Gastrocnemius medialis (tissue), 4 donors: ENCODE measurements at regions not wholly inside any gene's neighbourhood (a gene's known extent, or its start where the extent isn't known, plus 50 kb on each side); places are given as distances from the start of the nearest gene placed in this dataset.
"Not testable (repeated sequence)": the region's sequence is repeated elsewhere in the genome, so short reads cannot be mapped to it uniquely, and the experiment has no call there.

Experiments used
- ATAC-seq, 2 donors: fragments of 150-250 bp; one replicate each; pipeline ENCODE4 v1.9.1; 2016
- DNase-seq, 2 donors: peaks; one replicate each; pipeline ENCODE4 v3.0.0-alpha.2; 2019
- H3K27ac ChIP-seq, 4 donors: fragments of 200-600 bp; sonication (generic); 1 replicate in 1 of 4; 2 replicates in 3 of 4; pipeline ENCODE4 v1.5.1; 2016 to 2018; ENCODE audit warnings: mild to moderate bottlenecking in 2 of 4, moderate library complexity in 1 of 4
- H3K27me3 ChIP-seq, 3 donors: fragments of 200-600 bp; sonication (generic) in 2 of 3; 1 replicate in 1 of 3; 2 replicates in 2 of 3; pipeline versions ENCODE4 v1.5.1 to v1.6.0; 2016 to 2019; ENCODE audit warnings: mild to moderate bottlenecking in 1 of 3, moderate library complexity in 1 of 3
- H3K36me3 ChIP-seq, 2 donors: fragments of 200-600 bp; sonication (generic) in 1 of 2; one replicate each; pipeline ENCODE4 v1.5.1; 2017 to 2018
- H3K4me1 ChIP-seq, 2 donors: fragments of 200-600 bp; sonication (generic) in 1 of 2; one replicate each; pipeline ENCODE4 v1.5.1; 2016 to 2017; ENCODE audit warnings: mild to moderate bottlenecking in 2 of 2
- H3K4me3 ChIP-seq, 4 donors: fragments of 200-600 bp; sonication (generic) in 3 of 4; 1 replicate in 1 of 4; 2 replicates in 3 of 4; pipeline ENCODE4 v1.5.1; 2016 to 2019; ENCODE audit warnings: mild to moderate bottlenecking in 2 of 4
- H3K9me3 ChIP-seq, 3 donors: fragments of 200-600 bp; sonication (generic) in 2 of 3; 1 replicate in 1 of 3; 2 replicates in 2 of 3; pipeline ENCODE4 v1.5.1; 2016 to 2019
- POLR2A ChIP-seq, 2 donors: fragments of 450-650 bp; IDR thresholded peaks; one replicate each; pipeline ENCODE4 v1.6.1; 2017; ENCODE audit warnings: antibody characterized with exemption in 2 of 2, mild to moderate bottlenecking in 2 of 2, moderate library complexity in 2 of 2
- in situ Hi-C, 4 donors: fragments of 200-750 bp; cut with MboI; loops; one replicate each; pipeline versions ENCODE4 v1.15.0 to v1.8.0; 2017; ENCODE audit warnings: low sequenced_read_pairs in 4 of 4
- intact Hi-C: fragments of 100-400 bp; cut with DNase I; formaldehyde crosslinking; loops from one replicate; pipeline ENCODE4 v1.15.1; 2023; ENCODE audit warnings: low total_unique reads
- TF ChIP-seq, protein P1 (sequence below), 5 experiments: fragments of 450-650 bp in 3 of 5; fragments of 200-600 bp in 2 of 5; sonication (generic) in 2 of 5; IDR thresholded peaks in 4 of 5; conservative IDR thresholded peaks in 1 of 5; 1 replicate in 4 of 5; 2 replicates in 1 of 5; pipeline ENCODE4 v1.5.1; 2016 to 2019; ENCODE audit warnings: antibody characterized with exemption in 5 of 5, mild to moderate bottlenecking in 3 of 5, moderate library complexity in 3 of 5

GRCh38 chrX:46198858-46199257 is 346.4 kb downstream of the ZNF674 start:
- Histone ChIP-seq H3K9me3 (no peaks in the 10 kb centered on the region), H3K36me3 (no peaks in the 10 kb centered on the region), H3K27me3 (no peaks in the 10 kb centered on the region), H3K4me3 (no peak overlapping the region), H3K27ac (no peak overlapping the region), H3K4me1 (no peaks in the 10 kb centered on the region)
- ATAC-seq (no peak), DNase-seq (no peak)
- in situ Hi-C loops, result no loop called here
- TF ChIP-seq, protein P1, sequence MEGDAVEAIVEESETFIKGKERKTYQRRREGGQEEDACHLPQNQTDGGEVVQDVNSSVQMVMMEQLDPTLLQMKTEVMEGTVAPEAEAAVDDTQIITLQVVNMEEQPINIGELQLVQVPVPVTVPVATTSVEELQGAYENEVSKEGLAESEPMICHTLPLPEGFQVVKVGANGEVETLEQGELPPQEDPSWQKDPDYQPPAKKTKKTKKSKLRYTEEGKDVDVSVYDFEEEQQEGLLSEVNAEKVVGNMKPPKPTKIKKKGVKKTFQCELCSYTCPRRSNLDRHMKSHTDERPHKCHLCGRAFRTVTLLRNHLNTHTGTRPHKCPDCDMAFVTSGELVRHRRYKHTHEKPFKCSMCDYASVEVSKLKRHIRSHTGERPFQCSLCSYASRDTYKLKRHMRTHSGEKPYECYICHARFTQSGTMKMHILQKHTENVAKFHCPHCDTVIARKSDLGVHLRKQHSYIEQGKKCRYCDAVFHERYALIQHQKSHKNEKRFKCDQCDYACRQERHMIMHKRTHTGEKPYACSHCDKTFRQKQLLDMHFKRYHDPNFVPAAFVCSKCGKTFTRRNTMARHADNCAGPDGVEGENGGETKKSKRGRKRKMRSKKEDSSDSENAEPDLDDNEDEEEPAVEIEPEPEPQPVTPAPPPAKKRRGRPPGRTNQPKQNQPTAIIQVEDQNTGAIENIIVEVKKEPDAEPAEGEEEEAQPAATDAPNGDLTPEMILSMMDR (IDR thresholded peaks at IDR 0.05 in 4 of 5, conservative IDR thresholded peaks at IDR 0.05 in 1 of 5), result no peak
- TF ChIP-seq POLR2A (IDR thresholded peaks at IDR 0.05), result no peak
- intact Hi-C loops, result no loop called here

DNA sequence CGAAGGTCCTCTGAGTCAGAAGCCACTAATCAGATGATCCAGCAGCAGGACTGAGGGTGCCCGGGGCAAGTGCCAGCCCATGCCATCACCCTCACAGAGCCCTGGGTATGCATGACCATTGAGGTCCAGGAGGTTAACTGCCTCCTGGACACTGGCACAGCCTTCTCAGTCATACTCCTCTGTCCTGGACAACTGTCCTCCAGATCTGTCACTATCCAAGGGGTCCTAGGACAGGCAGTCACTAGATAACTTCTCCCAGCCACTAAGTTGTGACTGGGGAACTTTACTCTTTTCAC is 358.5 kb downstream of the ZNF674 start:
- intact Hi-C loops, H3K27me3 ChIP-seq, in situ Hi-C loops, DNase-seq, H3K9me3 ChIP-seq, H3K4me1 ChIP-seq, H3K4me3 ChIP-seq, ATAC-seq, H3K27ac ChIP-seq, H3K36me3 ChIP-seq: not testable (repeated sequence)

GRCh38 chrX:46185923-46186810 is 359.1 kb downstream of the ZNF674 start:
- no peak for ATAC-seq
- intact Hi-C loops, result no loop called here

DNA sequence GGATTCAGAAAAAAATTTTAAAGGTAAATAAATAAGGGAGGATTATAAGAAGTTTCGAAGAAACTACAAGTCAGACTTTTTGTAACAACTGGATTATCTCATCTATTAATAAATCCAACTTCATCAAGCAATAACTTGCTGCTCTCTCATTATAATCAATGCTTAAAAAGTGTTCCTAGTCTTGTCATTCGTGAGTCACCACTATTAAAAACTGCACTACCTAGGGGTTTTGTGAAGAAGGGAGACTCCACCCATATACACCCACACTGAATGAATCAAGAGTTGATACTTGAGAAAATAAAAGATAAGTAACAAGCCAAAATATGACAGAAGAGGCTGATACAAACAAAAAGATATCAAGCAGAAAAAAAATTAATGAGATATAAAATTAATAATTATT is 360.5 kb downstream of the ZNF674 start:
- intact Hi-C loops (no loop called here), in situ Hi-C loops (no loop called here)
- ATAC-seq, result no peak
- Histone ChIP-seq H3K27me3 (peaks cover 0 to 3% (median 0%) of the 10 kb centered on the region in 3 donors), H3K27ac (no peak overlapping the region), H3K36me3 (no peaks in the 10 kb centered on the region), H3K4me3 (no peak overlapping the region), H3K9me3 (no peaks in the 10 kb centered on the region), H3K4me1 (no peaks in the 10 kb centered on the region)
- TF ChIP-seq POLR2A (IDR thresholded peaks at IDR 0.05), result no peak
- TF ChIP-seq, protein P1 (IDR thresholded peaks at IDR 0.05 in 4 of 5, conservative IDR thresholded peaks at IDR 0.05 in 1 of 5), result no peak
- DNase-seq, result no peak

More at GRCh38 chrX:46185923-46186810, 359.1 kb downstream of the ZNF674 start:
- Histone ChIP-seq H3K9me3 (no peaks in the 10 kb centered on the region), H3K4me3 (no peak overlapping the region), H3K36me3 (no peaks in the 10 kb centered on the region), H3K27ac (no peak overlapping the region), H3K27me3 (peaks cover 0 to 3% (median 0%) of the 10 kb centered on the region in 3 donors), H3K4me1 (no peaks in the 10 kb centered on the region)
- no peak for DNase-seq
- TF ChIP-seq, protein P1 (IDR thresholded peaks at IDR 0.05 in 4 of 5, conservative IDR thresholded peaks at IDR 0.05 in 1 of 5), result no peak
- no peak for TF ChIP-seq POLR2A (IDR thresholded peaks at IDR 0.05)
- in situ Hi-C loops, result no loop called here

DNA sequence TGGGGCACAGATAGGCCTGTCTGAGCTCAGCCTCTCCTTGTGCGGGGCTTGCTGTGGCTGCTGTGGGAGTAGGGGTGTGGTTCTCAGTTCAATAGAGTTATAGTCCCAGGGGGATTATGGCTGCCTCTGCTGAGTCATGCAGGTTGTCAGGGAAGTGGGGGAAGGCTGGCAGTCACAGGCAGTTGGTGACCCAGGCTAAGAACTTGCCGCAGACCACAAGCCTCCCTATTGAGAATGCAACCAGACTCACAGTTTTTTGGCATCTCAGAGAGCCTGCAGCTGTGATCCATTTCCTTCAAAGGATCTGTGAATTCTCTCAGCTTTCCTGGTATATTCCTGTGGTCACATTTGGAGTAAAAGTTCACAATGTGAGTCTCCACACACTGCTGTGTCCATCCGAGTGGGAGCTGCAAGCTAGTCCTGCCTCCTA is 364.9 kb downstream of the ZNF674 start:
- in situ Hi-C loops, result no loop called here
- H3K9me3 ChIP-seq, result no peaks in the 10 kb centered on the region
- ATAC-seq (no peak), DNase-seq (no peak)
- no peak overlapping the region for H3K27ac ChIP-seq
- H3K4me3 ChIP-seq, result no peak overlapping the region
- intact Hi-C loops, result no loop called here
- no peaks in the 10 kb centered on the region for H3K4me1 ChIP-seq
- H3K36me3 ChIP-seq, result no peaks in the 10 kb centered on the region
- peaks cover 0 to 7% (median 0%) of the 10 kb centered on the region in 3 donors for H3K27me3 ChIP-seq
- TF ChIP-seq, protein P1 (IDR thresholded peaks at IDR 0.05 in 4 of 5, conservative IDR thresholded peaks at IDR 0.05 in 1 of 5), result no peak
- TF ChIP-seq POLR2A (IDR thresholded peaks at IDR 0.05), result no peak
